GM12873 (cell line): ENCODE measurements at regions not wholly inside any gene's neighbourhood (a gene's known extent, or its start where the extent isn't known, plus 50 kb on each side); places are given as distances from the start of the nearest gene placed in this dataset.

Experiments used
- TF ChIP-seq, protein P1 (sequence below): IDR thresholded peaks from 2 replicates; pipeline ENCODE4 v1.5.1; 2012; ENCODE audit warnings: low read depth, mild to moderate bottlenecking, moderate library complexity, low read length, control low read depth; ENCODE audit not compliant: insufficient read depth; ENCODE audit errors: missing control alignments

DNA sequence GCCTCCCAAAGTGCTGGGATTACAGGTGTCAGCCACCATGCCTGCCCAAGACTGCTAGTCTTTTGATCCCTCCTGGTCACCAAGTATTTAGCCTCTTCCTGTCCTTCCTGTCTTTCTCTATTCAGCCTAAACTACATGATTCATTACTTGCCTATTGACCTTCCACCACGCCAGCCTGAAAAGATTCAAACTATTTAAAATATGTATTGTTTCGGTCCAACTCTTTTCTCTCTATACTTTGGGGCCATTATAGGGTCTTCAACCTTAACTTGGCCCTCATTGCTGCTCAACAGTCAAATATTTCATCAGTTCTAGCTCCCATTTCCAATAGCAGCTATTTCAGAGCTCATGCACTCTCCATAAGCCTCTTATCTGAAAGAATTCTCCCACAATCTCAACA is 153.0 kb downstream of the TNFSF18 start:
- TF ChIP-seq, protein P1, sequence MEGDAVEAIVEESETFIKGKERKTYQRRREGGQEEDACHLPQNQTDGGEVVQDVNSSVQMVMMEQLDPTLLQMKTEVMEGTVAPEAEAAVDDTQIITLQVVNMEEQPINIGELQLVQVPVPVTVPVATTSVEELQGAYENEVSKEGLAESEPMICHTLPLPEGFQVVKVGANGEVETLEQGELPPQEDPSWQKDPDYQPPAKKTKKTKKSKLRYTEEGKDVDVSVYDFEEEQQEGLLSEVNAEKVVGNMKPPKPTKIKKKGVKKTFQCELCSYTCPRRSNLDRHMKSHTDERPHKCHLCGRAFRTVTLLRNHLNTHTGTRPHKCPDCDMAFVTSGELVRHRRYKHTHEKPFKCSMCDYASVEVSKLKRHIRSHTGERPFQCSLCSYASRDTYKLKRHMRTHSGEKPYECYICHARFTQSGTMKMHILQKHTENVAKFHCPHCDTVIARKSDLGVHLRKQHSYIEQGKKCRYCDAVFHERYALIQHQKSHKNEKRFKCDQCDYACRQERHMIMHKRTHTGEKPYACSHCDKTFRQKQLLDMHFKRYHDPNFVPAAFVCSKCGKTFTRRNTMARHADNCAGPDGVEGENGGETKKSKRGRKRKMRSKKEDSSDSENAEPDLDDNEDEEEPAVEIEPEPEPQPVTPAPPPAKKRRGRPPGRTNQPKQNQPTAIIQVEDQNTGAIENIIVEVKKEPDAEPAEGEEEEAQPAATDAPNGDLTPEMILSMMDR = no peak

DNA sequence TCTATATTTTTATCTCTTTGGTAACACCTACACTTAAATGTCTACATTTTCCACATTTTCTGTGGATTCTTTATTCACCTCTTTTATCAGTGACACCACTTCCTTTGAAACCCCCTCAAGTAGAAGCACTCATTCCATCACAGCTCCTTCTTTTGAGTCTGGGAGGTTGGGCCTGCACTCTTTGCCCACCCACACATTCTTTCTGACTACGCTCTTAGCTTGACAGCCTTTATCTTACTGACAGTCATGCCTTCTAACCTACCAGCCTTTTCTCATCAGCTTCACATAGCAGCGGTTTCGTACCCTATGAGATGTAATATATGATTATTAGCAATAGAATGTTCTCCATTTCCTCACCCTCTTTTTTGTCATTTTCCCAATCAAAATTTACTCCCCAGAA is 151.9 kb downstream of the TNFSF18 start:
- TF ChIP-seq, protein P1 = no peak

DNA sequence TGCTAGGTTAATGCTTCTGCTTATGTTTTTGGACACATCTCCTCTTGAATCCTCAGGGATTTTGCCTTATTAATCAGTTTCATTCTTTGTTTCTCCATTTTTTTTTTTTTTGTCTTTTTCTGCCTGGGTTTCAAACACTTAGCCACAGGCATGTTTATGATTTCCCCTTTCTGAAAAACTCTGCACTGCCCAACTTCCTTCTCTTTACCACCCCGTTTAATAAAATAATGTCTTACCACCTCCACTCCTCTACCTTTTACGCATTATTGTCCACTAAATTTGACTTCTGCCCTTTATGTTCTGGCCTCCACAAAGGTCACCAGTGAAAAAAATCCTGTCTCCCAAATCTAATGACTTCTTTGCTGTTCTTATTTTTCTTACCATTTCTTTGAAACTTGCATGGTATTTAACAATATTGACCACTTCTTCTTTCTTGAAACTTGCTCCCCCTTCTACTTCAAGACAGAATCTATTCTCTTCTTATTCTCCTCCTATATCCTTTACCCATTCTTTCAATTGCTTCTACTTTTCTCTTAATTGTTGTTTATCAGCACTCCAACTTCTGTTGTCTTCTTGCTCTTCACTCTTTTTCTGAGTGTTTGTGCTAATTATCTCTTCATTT is 150.3 kb downstream of the TNFSF18 start:
- TF ChIP-seq, protein P1 = no peak

DNA sequence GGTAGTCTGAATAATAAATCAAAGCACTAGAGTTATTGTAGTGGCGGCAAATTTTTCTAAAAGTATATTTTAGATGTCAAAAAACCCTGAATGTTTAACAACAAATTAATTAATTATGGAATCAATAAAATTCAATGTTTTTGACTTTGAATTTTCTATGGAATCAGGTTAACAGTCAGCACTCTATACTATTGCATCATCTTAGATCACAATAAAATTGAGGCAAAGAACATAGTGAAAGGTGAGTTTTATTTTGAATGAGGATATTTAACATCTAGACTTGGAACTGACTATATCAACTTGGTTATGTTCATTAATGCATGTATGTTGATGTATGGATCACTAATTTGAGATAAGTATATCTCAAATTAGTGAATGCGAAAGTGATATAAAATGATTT is 148.5 kb downstream of the TNFSF18 start:
- TF ChIP-seq, protein P1 = no peak

DNA sequence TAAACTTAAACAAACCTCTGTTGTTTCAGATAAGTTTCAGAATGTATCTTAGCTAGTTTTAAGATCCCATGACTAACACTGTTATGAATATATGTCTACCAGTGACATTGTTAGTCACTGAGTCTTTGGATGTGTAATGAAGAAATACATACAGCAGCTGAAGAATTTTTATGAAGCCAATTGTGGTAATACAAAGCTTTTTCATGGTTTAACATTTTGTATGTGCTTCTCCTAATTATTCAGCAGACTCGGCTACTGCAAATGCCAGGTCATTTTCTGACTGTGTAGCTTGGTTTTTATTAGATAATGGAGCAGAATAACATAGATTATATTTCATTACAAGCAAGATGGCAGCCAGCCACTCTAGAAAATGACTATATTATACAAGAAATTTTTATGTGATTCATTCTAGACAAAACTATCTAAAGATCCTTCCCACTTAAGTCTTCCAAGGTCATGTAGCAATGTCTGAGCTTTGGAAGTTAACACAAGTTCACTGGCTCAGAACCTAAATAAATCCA is 147.8 kb downstream of the TNFSF18 start:
- TF ChIP-seq, protein P1 = no peak

DNA sequence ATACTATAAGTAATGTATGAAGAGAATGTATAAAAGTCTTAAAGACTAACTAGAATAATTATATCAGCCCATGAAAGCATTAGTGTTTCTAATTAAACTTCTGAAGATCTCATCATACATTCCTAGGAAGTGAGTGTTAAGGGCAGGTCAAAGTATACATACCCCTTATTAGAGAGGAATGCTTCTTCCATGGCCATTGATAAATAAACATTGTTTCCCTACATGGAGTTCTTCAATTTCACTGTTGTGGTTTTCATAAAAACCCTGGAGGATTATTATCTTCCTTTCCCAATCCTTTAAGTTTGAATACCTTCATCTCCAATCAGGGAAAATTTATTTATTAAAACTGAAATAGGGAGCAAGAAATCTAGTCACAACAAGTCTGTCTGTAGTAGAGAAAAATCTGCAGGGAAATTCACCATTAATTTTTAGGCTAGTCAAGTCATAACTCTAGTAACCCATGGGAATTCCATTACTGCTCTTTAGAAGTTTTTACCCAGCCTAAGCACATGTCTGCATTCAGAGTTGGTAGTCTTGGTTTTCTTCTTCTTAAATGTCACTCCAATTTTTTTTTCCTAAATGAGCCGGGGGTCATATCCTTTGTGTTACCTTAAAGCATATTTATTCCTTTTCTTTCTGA is 147.0 kb downstream of the TNFSF18 start:
- TF ChIP-seq, protein P1 = no peak

DNA sequence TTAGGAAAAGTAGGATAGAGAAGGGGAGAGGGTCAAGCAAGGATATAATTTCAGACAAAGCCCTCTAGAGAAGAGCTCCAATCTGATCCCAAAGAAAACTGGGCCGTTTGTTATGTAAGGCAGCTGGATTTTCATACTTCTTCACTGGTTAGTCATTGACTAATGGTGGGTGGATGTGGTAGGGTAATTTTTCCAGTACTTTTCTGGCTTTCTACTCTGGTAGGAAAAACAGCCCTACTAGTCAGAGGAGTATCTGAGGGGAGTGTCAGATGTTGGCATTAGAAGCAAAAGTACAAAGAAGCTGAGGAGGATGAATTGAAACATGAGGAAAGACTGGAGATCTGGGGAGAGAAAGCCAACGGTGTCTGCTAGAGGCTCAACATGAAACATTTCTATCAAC is 145.3 kb downstream of the TNFSF18 start:
- TF ChIP-seq, protein P1 = no peak
